ENCODE measurements at regions not wholly inside any gene's neighbourhood (a gene's known extent, or its start where the extent isn't known, plus 50 kb on each side); places are given as distances from the start of the nearest gene placed in this dataset.

GRCh38 chr10:130300608-130301020 is 164.4 kb downstream of the GLRX3 start:
- Histone ChIP-seq H3K36me3 (no peaks in the 10 kb centered on the region), H3K27me3 (no peaks in the 10 kb centered on the region), H3K4me1 (no peaks in the 10 kb centered on the region), H3K4me3 (peak overlapping the region in 3 of 4 donors; percentile 31 to 58 (median 52)), H3K27ac (peak overlapping the region in 3 of 4 donors; percentile 13 to 81 (median 49)), H3K9me3 (peaks cover 0 to 26% (median 3%) of the 10 kb centered on the region in 4 donors)
- peak in 1 of 3 donors; percentile 76 for DNase-seq
- no peak for TF ChIP-seq POLR2A (IDR thresholded peaks at IDR 0.05)
- peak in 1 of 6 experiments; percentile 10 for TF ChIP-seq CTCF (IDR thresholded peaks at IDR 0.05)

- Histone ChIP-seq H3K4me1 (no peaks in the 10 kb centered on the region), H3K27ac (peak overlapping the region in 3 of 4 donors; percentile 13 to 81 (median 49)), H3K27me3 (no peaks in the 10 kb centered on the region), H3K4me3 (peak overlapping the region in 3 of 4 donors; percentile 31 to 58 (median 52)), H3K36me3 (no peaks in the 10 kb centered on the region), H3K9me3 (peaks cover 0 to 26% (median 3%) of the 10 kb centered on the region in 4 donors)
- DNase-seq = peak in 1 of 3 donors; percentile 77
- no peak for TF ChIP-seq CTCF (IDR thresholded peaks at IDR 0.05)
- peak in 1 of 2 donors; percentile 6 for TF ChIP-seq POLR2A (IDR thresholded peaks at IDR 0.05)
Observed at GRCh38 chr10:130301021-130301892, 165.1 kb downstream of the GLRX3 start.

- Histone ChIP-seq H3K4me1 (no peaks in the 10 kb centered on the region), H3K27me3 (no peaks in the 10 kb centered on the region), H3K27ac (no peak overlapping the region), H3K36me3 (no peaks in the 10 kb centered on the region), H3K4me3 (no peak overlapping the region), H3K9me3 (no peaks in the 10 kb centered on the region)
- TF ChIP-seq POLR2A (IDR thresholded peaks at IDR 0.05) (no peak), CTCF (IDR thresholded peaks at IDR 0.05) (no peak)
- DNase-seq = no peak
Observed at GRCh38 chr10:130326954-130327353, 190.8 kb downstream of the GLRX3 start.

- Histone ChIP-seq H3K27me3 (no peaks in the 10 kb centered on the region), H3K27ac (no peak overlapping the region), H3K4me1 (no peaks in the 10 kb centered on the region), H3K4me3 (no peak overlapping the region), H3K36me3 (no peaks in the 10 kb centered on the region), H3K9me3 (no peaks in the 10 kb centered on the region)
- TF ChIP-seq POLR2A (IDR thresholded peaks at IDR 0.05) (no peak), CTCF (IDR thresholded peaks at IDR 0.05) (no peak)
- DNase-seq = no peak
Observed at GRCh38 chr10:130329792-130330191, 193.6 kb downstream of the GLRX3 start.

- Histone ChIP-seq H3K4me1 (no peaks in the 10 kb centered on the region), H3K27ac (no peak overlapping the region), H3K4me3 (no peak overlapping the region)
Observed at GRCh38 chr10:130333185-130333584, 197.0 kb downstream of the GLRX3 start.

More at GRCh38 chr10:130333185-130333584, 197.0 kb downstream of the GLRX3 start:
- TF ChIP-seq POLR2A (IDR thresholded peaks at IDR 0.05) (no peak), CTCF (IDR thresholded peaks at IDR 0.05) (no peak)
- no peaks in the 10 kb centered on the region for H3K27me3 ChIP-seq
- no peaks in the 10 kb centered on the region for H3K9me3 ChIP-seq
- H3K36me3 ChIP-seq = no peaks in the 10 kb centered on the region
- no peak for DNase-seq

Data from Peyer's patch (tissue), 4 donors.